ENCODE measurements at regions not wholly inside any gene's neighbourhood (a gene's known extent, or its start where the extent isn't known, plus 50 kb on each side); places are given as distances from the start of the nearest gene placed in this dataset.

DNA sequence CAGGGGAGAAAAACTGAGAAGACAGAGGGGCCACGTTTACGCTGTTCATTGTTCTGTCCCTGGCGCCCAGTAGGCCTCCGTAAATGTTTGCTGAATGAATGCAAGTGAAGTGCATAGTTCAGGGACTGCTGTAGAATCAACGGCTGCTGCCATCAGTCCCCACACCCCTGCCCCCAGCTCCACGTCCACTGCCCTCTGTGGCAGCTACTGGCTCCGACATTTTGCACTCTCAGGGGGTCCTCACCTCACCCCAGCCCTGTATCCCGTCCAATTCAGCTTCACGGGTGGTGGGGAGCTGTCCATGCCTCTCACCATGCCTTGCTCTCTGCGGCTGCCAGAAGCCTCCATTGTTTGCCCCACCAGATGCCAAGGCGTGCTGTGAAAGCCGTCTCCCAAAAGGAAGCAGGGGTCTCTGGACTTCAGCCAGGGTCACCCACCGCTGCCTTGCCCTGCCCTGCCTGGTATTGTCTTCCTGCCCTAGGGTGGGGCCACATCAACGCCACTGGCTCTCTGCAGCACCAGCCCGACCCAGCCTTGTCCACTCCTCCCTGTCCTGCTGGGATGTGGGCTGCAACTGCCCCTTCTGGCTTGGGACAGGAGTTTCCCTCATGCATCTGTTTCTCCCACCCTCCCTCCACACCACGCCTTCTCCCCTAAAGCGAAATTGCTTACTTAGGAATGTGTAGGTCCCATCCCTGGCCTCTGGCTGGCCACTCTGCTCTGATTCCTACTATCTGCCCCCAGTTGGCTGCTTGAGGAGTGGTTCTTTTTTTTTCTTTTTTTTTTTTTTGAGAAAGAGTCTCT is 86.0 kb downstream of the RHOB start:
- Histone ChIP-seq H3K79me1 (ENCODE audit: low read depth, low read length) (no peaks in the 10 kb centered on the region), H4K20me1 (replicated peaks in 1 of 2; ENCODE audit: control insufficient read depth in 1 of 2, insufficient read depth in 2 of 2, low read length in 2 of 2) (no peaks in the 10 kb centered on the region), H3K56ac (replicated peaks; ENCODE audit: insufficient read length, low read depth, low read length) (no peak overlapping the region), H2AK5ac (ENCODE audit: low read depth, low read length) (no peak overlapping the region), H3K14ac (ENCODE audit: insufficient read length) (no peak overlapping the region), H3K27ac (ENCODE audit: low read depth, low read length) (no peak overlapping the region), H3K4me1 (replicated peaks in 1 of 4; ENCODE audit: control insufficient read depth in 3 of 4, insufficient read depth in 4 of 4, low read length in 3 of 4) (peaks cover 5 to 18% (median 12%) of the 10 kb centered on the region in 4 experiments), H3K4ac (replicated peaks; ENCODE audit: insufficient read length, low read depth, low read length) (no peak overlapping the region), H3K36me3 (ENCODE audit: control insufficient read depth in 2 of 4, insufficient read depth in 4 of 4, low read length in 3 of 4) (no peaks in the 10 kb centered on the region), H2BK12ac (ENCODE audit: low read depth, low read length) (peak overlapping the region; percentile 80; the same call in 1 of the 2 replicates), H2BK20ac (ENCODE audit: low read length) (0 out of 2 replicates have a peak overlapping the region, but pooled peaks have one; percentile 18), H4K5ac (ENCODE audit: insufficient read length, low read depth, low read length) (no peak overlapping the region), H4K91ac (replicated peaks; ENCODE audit: insufficient read length, low read length) (no peak overlapping the region), H3K23ac (ENCODE audit: insufficient read length) (no peak overlapping the region), H3K27me3 (replicated peaks in 1 of 4; ENCODE audit: control insufficient read depth in 3 of 4, extremely low read depth in 1 of 4, insufficient read depth in 3 of 4, low read length in 3 of 4) (no peaks in the 10 kb centered on the region), H3K9ac (replicated peaks in 1 of 4; ENCODE audit: extremely low read depth in 1 of 4, low read depth in 3 of 4, low read length in 3 of 4) (no peak overlapping the region), H4K8ac (ENCODE audit: extremely low read depth, insufficient read depth, low read length) (no peak overlapping the region; the same call in 1 of the 2 replicates), H3K4me3 (ENCODE audit: extremely low read depth in 1 of 4, insufficient read depth in 2 of 4, low read depth in 3 of 4, low read length in 4 of 4) (no peak overlapping the region), H3K23me2 (ENCODE audit: low read depth, low read length) (no peaks in the 10 kb centered on the region), H2BK120ac (replicated peaks; ENCODE audit: low read depth, low read length) (no peak overlapping the region), H2AFZ (ENCODE audit: low read length) (no peak overlapping the region), H3K9me3 (ENCODE audit: insufficient read depth in 2 of 2, low read depth in 1 of 2, low read length in 1 of 2) (no peaks in the 10 kb centered on the region), H3K79me2 (ENCODE audit: control insufficient read depth in 1 of 2, insufficient read depth in 2 of 2, low read length in 2 of 2) (no peaks in the 10 kb centered on the region), H2BK5ac (ENCODE audit: low read depth, low read length) (peak overlapping the region; percentile 60; the same call in 1 of the 2 replicates), H3K18ac (ENCODE audit: extremely low read depth, low read length) (no peak overlapping the region), H3K4me2 (ENCODE audit: insufficient read depth in 1 of 2, low read depth in 2 of 2, low read length in 2 of 2) (no peak overlapping the region), H2BK15ac (ENCODE audit: low read length) (0 out of 2 replicates have a peak overlapping the region, but pooled peaks have one; percentile 72)
- no peak for FAIRE-seq
- no peak for DNase-seq (ENCODE audit: low read depth in 1 of 2, low spot score in 2 of 2)
- POLR2A ChIA-PET (ENCODE audit: partially characterized antibody): interaction anchor here (1.0 to 1.5 kb wide), 2 partner anchors 9 to 16 kb away, joined by 3 to 4 read pairs; no protein-coding TSS in a partner anchor
- 80% methylated on average over 14 of the region's 17 CpGs; no CpG with 5 or more reads in 1 of the 2 experiments for WGBS, 2 experiments (ENCODE audit: extremely low coverage in 1 of 2, insufficient coverage in 1 of 2, insufficient read length in 1 of 2, insufficient replicate concordance in 2 of 2, low coverage in 1 of 2, low lambda C conversion rate in 2 of 2, missing lambda C conversion rate in 1 of 2)
- CTCF ChIA-PET (ENCODE audit: partially characterized antibody): interaction anchor here (1.0 to 3.1 kb wide), 8 partner anchors 9 to 154 kb away, joined by 3 to 10 read pairs (median 4); no protein-coding TSS in a partner anchor
- TF ChIP-seq RAD21 (IDR thresholded peaks at IDR 0.05 in 1 of 2, conservative IDR thresholded peaks at IDR 0.05 in 1 of 2; ENCODE audit: low read depth in 2 of 2, low read length in 2 of 2) (peak in 1 of 2 experiments; percentile 12; a peak in 1 of 4 replicates), HDAC2 (IDR thresholded peaks at IDR 0.05; ENCODE audit: borderline replicate concordance in 1 of 2, low read depth in 2 of 2, low read length in 2 of 2) (no peak)
